CD14-positive monocyte (primary cell): ENCODE measurements at regions not wholly inside any gene's neighbourhood (a gene's known extent, or its start where the extent isn't known, plus 50 kb on each side); places are given as distances from the start of the nearest gene placed in this dataset.

Experiments used
- DNase-seq, 3 donors: peaks; one replicate each; pipeline ENCODE4 v3.0.0-alpha.2; 2011 to 2022
- H2AFZ ChIP-seq: 2 replicates; pipeline ENCODE4 v1.6.0; 2012; ENCODE audit warnings: mild to moderate bottlenecking, low read depth, low read length, inconsistent platforms; ENCODE audit not compliant: insufficient read depth, poor library complexity, severe bottlenecking
- H3K27ac ChIP-seq, 2 donors: 1 replicate in 1 of 2; 2 replicates in 1 of 2; pipeline ENCODE4 v1.5.1; 2012 to 2013; ENCODE audit warnings: low read length in 2 of 2, control low read depth in 1 of 2, inconsistent platforms in 1 of 2, low read depth in 1 of 2, mild to moderate bottlenecking in 1 of 2
- H3K27me3 ChIP-seq, 2 donors: one replicate each; pipeline versions ENCODE4 v1.6.0 to v1.6.1; 2011 to 2013; ENCODE audit warnings: low read length in 2 of 2; ENCODE audit not compliant: control insufficient read depth in 2 of 2, insufficient read depth in 2 of 2
- H3K36me3 ChIP-seq, 2 donors: replicated peaks in 1 of 2; 1 replicate in 1 of 2; 2 replicates in 1 of 2; pipeline versions ENCODE4 v1.5.1 to v1.6.1; 2012 to 2013; ENCODE audit warnings: low read length in 2 of 2, control low read depth in 1 of 2, inconsistent platforms in 1 of 2, mild to moderate bottlenecking in 1 of 2; ENCODE audit not compliant: insufficient read depth in 2 of 2, control insufficient read depth in 1 of 2
- H3K4me1 ChIP-seq, 2 donors: 1 replicate in 1 of 2; 2 replicates in 1 of 2; pipeline versions ENCODE4 v1.5.1 to v1.6.1; 2012 to 2013; ENCODE audit warnings: low read length in 2 of 2, control low read depth in 1 of 2, inconsistent platforms in 1 of 2, mild to moderate bottlenecking in 1 of 2, moderate library complexity in 1 of 2; ENCODE audit not compliant: insufficient read depth in 2 of 2, control insufficient read depth in 1 of 2
- H3K4me2 ChIP-seq: replicated peaks from 2 replicates; pipeline ENCODE3; 2012; ENCODE audit warnings: low read length, moderate library complexity, mild to moderate bottlenecking; ENCODE audit not compliant: poor library complexity, severe bottlenecking; ENCODE audit errors: extremely low read depth
- H3K4me3 ChIP-seq, 3 experiments: fragments of 200-600 bp in 1 of 3; sonication (generic) in 1 of 3; replicated peaks in 1 of 3; 1 replicate in 2 of 3; 2 replicates in 1 of 3; pipeline ENCODE4 v1.5.1; 2011 to 2013; ENCODE audit warnings: low read length in 3 of 3, mild to moderate bottlenecking in 3 of 3, control low read depth in 2 of 3, low read depth in 2 of 3, inconsistent platforms in 1 of 3, moderate library complexity in 1 of 3
- H3K79me2 ChIP-seq: 2 replicates; pipeline ENCODE4 v1.6.0; 2012; ENCODE audit warnings: mild to moderate bottlenecking, control low read depth, inconsistent platforms, low read length, moderate library complexity; ENCODE audit not compliant: insufficient read depth
- H3K9ac ChIP-seq: 2 replicates; pipeline ENCODE4 v1.6.0; 2017; ENCODE audit warnings: low read length, mild to moderate bottlenecking; ENCODE audit not compliant: insufficient read depth, poor library complexity, severe bottlenecking
- H3K9me3 ChIP-seq, 2 donors: replicated peaks in 1 of 2; 1 replicate in 1 of 2; 2 replicates in 1 of 2; pipeline versions ENCODE4 v1.5.1 to v1.6.1; 2012 to 2013; ENCODE audit warnings: low read length in 2 of 2, control low read depth in 1 of 2; ENCODE audit not compliant: control insufficient read depth in 1 of 2, insufficient read depth in 1 of 2
- H4K20me1 ChIP-seq: 2 replicates; pipeline ENCODE4 v1.6.0; 2012; ENCODE audit warnings: mild to moderate bottlenecking, low read length, control low read depth, moderate library complexity; ENCODE audit not compliant: insufficient read depth
- H3K27ac Mint-ChIP-seq, 7 donors: one replicate each; pipeline ENCODE4 v1.8.0; 2020; ENCODE audit warnings: mild to moderate bottlenecking in 7 of 7, mixed read lengths in 7 of 7, moderate library complexity in 6 of 7, inconsistent platforms in 2 of 7
- H3K27me3 Mint-ChIP-seq, 3 donors: one replicate each; pipeline ENCODE4 v1.8.0; 2021 to 2022; ENCODE audit warnings: low read depth in 3 of 3, mild to moderate bottlenecking in 3 of 3, mixed read lengths in 3 of 3, moderate library complexity in 3 of 3, inconsistent platforms in 1 of 3
- H3K36me3 Mint-ChIP-seq, 2 donors: one replicate each; pipeline ENCODE4 v1.8.0; 2020; ENCODE audit warnings: mixed read lengths in 2 of 2, inconsistent platforms in 1 of 2, mild to moderate bottlenecking in 1 of 2
- H3K4me1 Mint-ChIP-seq: one replicate; pipeline ENCODE4 v1.8.0; 2020; ENCODE audit warnings: mild to moderate bottlenecking, mixed read lengths
- H3K4me3 Mint-ChIP-seq, 2 donors: one replicate each; pipeline ENCODE4 v1.8.0; 2020; ENCODE audit warnings: mild to moderate bottlenecking in 2 of 2, mixed read lengths in 2 of 2, moderate library complexity in 1 of 2
- H3K9me3 Mint-ChIP-seq, 7 donors: one replicate each; pipeline ENCODE4 v1.8.0; 2020 to 2022; ENCODE audit warnings: mixed read lengths in 7 of 7, mild to moderate bottlenecking in 6 of 7, moderate library complexity in 6 of 7, inconsistent platforms in 2 of 7
- CTCF ChIP-seq: fragments of 200-600 bp; IDR thresholded peaks from one replicate; pipeline ENCODE4 v1.8.0; 2022; ENCODE audit warnings: antibody characterized with exemption, mild to moderate bottlenecking
- WGBS: methylation state at CpG from one replicate; pipeline ENCODE4 v1.1.5; 2013; ENCODE audit warnings: missing lambda C conversion rate; ENCODE audit not compliant: insufficient coverage; 5-methylcytosine and 5-hydroxymethylcytosine counted together
- intact Hi-C, 2 donors: fragments of 100-400 bp; cut with micrococcal nuclease; formaldehyde crosslinking; loops; one replicate each; pipeline versions ENCODE4 v1.15.0 to v1.15.1; 2023

GRCh38 chr1:30611741-30612309 lies 111.6 kb downstream of the MATN1 start:
- Mint-ChIP-seq H3K9me3 (no peaks in the 10 kb centered on the region), H3K4me1 (no peaks in the 10 kb centered on the region), H3K27ac (no peak overlapping the region), H3K36me3 (no peaks in the 10 kb centered on the region), H3K27me3 (peaks cover 2 to 17% (median 7%) of the 10 kb centered on the region in 3 donors), H3K4me3 (no peak overlapping the region)
- H4K20me1 ChIP-seq = no peaks in the 10 kb centered on the region
- 52% methylated on average over 2 of the region's 5 CpGs for WGBS
- H3K36me3 ChIP-seq = no peaks in the 10 kb centered on the region
- no peak for DNase-seq
- H3K9ac ChIP-seq = no peak overlapping the region
- no peak overlapping the region for H3K4me2 ChIP-seq
- no peaks in the 10 kb centered on the region for H3K27me3 ChIP-seq
- no peak overlapping the region for H3K4me3 ChIP-seq
- H3K27ac ChIP-seq = no peak overlapping the region
- intact Hi-C loops = no loop called here
- H3K9me3 ChIP-seq = no peaks in the 10 kb centered on the region
- no peaks in the 10 kb centered on the region for H3K4me1 ChIP-seq
- H2AFZ ChIP-seq = no peak overlapping the region
- no peak for TF ChIP-seq CTCF
- H3K79me2 ChIP-seq = no peaks in the 10 kb centered on the region

GRCh38 chr1:30610917-30611316 lies 112.5 kb downstream of the MATN1 start:
- H3K36me3 ChIP-seq = no peaks in the 10 kb centered on the region
- no peak overlapping the region for H3K27ac ChIP-seq
- no peak for DNase-seq
- H3K9ac ChIP-seq = no peak overlapping the region
- H4K20me1 ChIP-seq = no peaks in the 10 kb centered on the region
- H3K27me3 Mint-ChIP-seq = peaks cover 2 to 16% (median 7%) of the 10 kb centered on the region in 3 donors
- H3K9me3 ChIP-seq = no peaks in the 10 kb centered on the region
- no peaks in the 10 kb centered on the region for H3K4me1 Mint-ChIP-seq
- no peaks in the 10 kb centered on the region for H3K27me3 ChIP-seq
- no peak overlapping the region for H3K27ac Mint-ChIP-seq
- H3K4me2 ChIP-seq = no peak overlapping the region
- H3K36me3 Mint-ChIP-seq = no peaks in the 10 kb centered on the region
- intact Hi-C loops = no loop called here
- H3K4me3 Mint-ChIP-seq = no peak overlapping the region
- no peaks in the 10 kb centered on the region for H3K79me2 ChIP-seq
- H3K4me1 ChIP-seq = no peaks in the 10 kb centered on the region
- no peak overlapping the region for H2AFZ ChIP-seq
- TF ChIP-seq CTCF = no peak
- H3K9me3 Mint-ChIP-seq = no peaks in the 10 kb centered on the region
- no peak overlapping the region for H3K4me3 ChIP-seq
